ENCODE measurements at regions not wholly inside any gene's neighbourhood (a gene's known extent, or its start where the extent isn't known, plus 50 kb on each side); places are given as distances from the start of the nearest gene placed in this dataset.
A peak's percentile ranks its signal among the peaks of the same experiment; 100 is the strongest.

- POLR2A ChIA-PET (ENCODE audit: low non-redundant PET), result no interaction called here
- CTCF ChIA-PET, result no interaction called here
- no TSS peak for BruUV-seq (replicated peaks)
- no peaks in the 10 kb centered on the region for H3K27me3 ChIP-seq (replicated peaks; ENCODE audit: insufficient read depth, low read depth, low read length, poor library complexity)
- TF ChIP-seq CTCF (conservative IDR thresholded peaks at IDR 0.05; ENCODE audit: low read depth, low read length), result no peak
- no peak for TF ChIP-seq EZH2 (IDR thresholded peaks at IDR 0.05; ENCODE audit: borderline replicate concordance, low read depth, low read length, poor library complexity, severe bottlenecking)
- H3K9me3 ChIP-seq (ENCODE audit: low read depth, low read length, poor library complexity, severe bottlenecking), result no peaks in the 10 kb centered on the region
- H3K27ac ChIP-seq (ENCODE audit: low read depth, low read length, poor library complexity, severe bottlenecking), result no peak overlapping the region
- H3K4me3 ChIP-seq (ENCODE audit: low read depth, low read length, poor library complexity, severe bottlenecking), result no peak overlapping the region
- H3K4me1 ChIP-seq (ENCODE audit: insufficient read depth, low read length, poor library complexity, severe bottlenecking), result no peaks in the 10 kb centered on the region
- intact Hi-C loops (cut with micrococcal nuclease; ENCODE audit: unreplicated experiment), result no loop called here
- no peaks in the 10 kb centered on the region for H3K36me3 ChIP-seq (ENCODE audit: insufficient read depth, low read length, poor library complexity, severe bottlenecking)
- DNase-seq (ENCODE audit: low spot score), result peak; percentile 55
Measured at GRCh38 chr3:8385848-8386620, 115.6 kb upstream of the LMCD1 start.

- H3K27me3 ChIP-seq (replicated peaks; ENCODE audit: insufficient read depth, low read depth, low read length, poor library complexity), result no peaks in the 10 kb centered on the region
- CTCF ChIA-PET, result no interaction called here
- no peak overlapping the region for H3K27ac ChIP-seq (ENCODE audit: low read depth, low read length, poor library complexity, severe bottlenecking)
- POLR2A ChIA-PET (ENCODE audit: low non-redundant PET), result no interaction called here
- H3K4me1 ChIP-seq (ENCODE audit: insufficient read depth, low read length, poor library complexity, severe bottlenecking), result no peaks in the 10 kb centered on the region
- H3K36me3 ChIP-seq (ENCODE audit: insufficient read depth, low read length, poor library complexity, severe bottlenecking), result no peaks in the 10 kb centered on the region
- no TSS peak for BruUV-seq (replicated peaks)
- H3K4me3 ChIP-seq (ENCODE audit: low read depth, low read length, poor library complexity, severe bottlenecking), result no peak overlapping the region
- TF ChIP-seq CTCF (conservative IDR thresholded peaks at IDR 0.05; ENCODE audit: low read depth, low read length), result no peak
- no peak for TF ChIP-seq EZH2 (IDR thresholded peaks at IDR 0.05; ENCODE audit: borderline replicate concordance, low read depth, low read length, poor library complexity, severe bottlenecking)
- intact Hi-C loops (cut with micrococcal nuclease; ENCODE audit: unreplicated experiment), result no loop called here
- H3K9me3 ChIP-seq (ENCODE audit: low read depth, low read length, poor library complexity, severe bottlenecking), result no peaks in the 10 kb centered on the region
- no peak for DNase-seq (ENCODE audit: low spot score)
Measured at GRCh38 chr3:8387571-8387970, 114.1 kb upstream of the LMCD1 start.

- CTCF ChIA-PET, result no interaction called here
Measured at GRCh38 chr3:8399686-8400085, 101.9 kb upstream of the LMCD1 start.

More at GRCh38 chr3:8399686-8400085, 101.9 kb upstream of the LMCD1 start:
- intact Hi-C loops (cut with micrococcal nuclease; ENCODE audit: unreplicated experiment), result no loop called here
- no peaks in the 10 kb centered on the region for H3K9me3 ChIP-seq (ENCODE audit: low read depth, low read length, poor library complexity, severe bottlenecking)
- no TSS peak for BruUV-seq (replicated peaks)
- DNase-seq (ENCODE audit: low spot score), result no peak
- H3K36me3 ChIP-seq (ENCODE audit: insufficient read depth, low read length, poor library complexity, severe bottlenecking), result no peaks in the 10 kb centered on the region
- no peak for TF ChIP-seq EZH2 (IDR thresholded peaks at IDR 0.05; ENCODE audit: borderline replicate concordance, low read depth, low read length, poor library complexity, severe bottlenecking)
- no peak for TF ChIP-seq CTCF (conservative IDR thresholded peaks at IDR 0.05; ENCODE audit: low read depth, low read length)
- no peak overlapping the region for H3K27ac ChIP-seq (ENCODE audit: low read depth, low read length, poor library complexity, severe bottlenecking)
- H3K27me3 ChIP-seq (replicated peaks; ENCODE audit: insufficient read depth, low read depth, low read length, poor library complexity), result no peaks in the 10 kb centered on the region
- POLR2A ChIA-PET (ENCODE audit: low non-redundant PET), result no interaction called here
- no peaks in the 10 kb centered on the region for H3K4me1 ChIP-seq (ENCODE audit: insufficient read depth, low read length, poor library complexity, severe bottlenecking)
- H3K4me3 ChIP-seq (ENCODE audit: low read depth, low read length, poor library complexity, severe bottlenecking), result no peak overlapping the region

All from A673 (cell line).